GM19468 (cell line): ENCODE measurements at regions not wholly inside any gene's neighbourhood (a gene's known extent, or its start where the extent isn't known, plus 50 kb on each side); places are given as distances from the start of the nearest gene placed in this dataset.

Experiments
- ATAC-seq: cut with Tn5 transposase; IDR thresholded peaks from one replicate; pipeline ENCODE4 v1.9.1; 2021; ENCODE audit warnings: mild to moderate bottlenecking, moderate library complexity, moderate number of reproducible peaks; ENCODE audit not compliant: unreplicated experiment; ENCODE audit errors: extremely low read depth

DNA sequence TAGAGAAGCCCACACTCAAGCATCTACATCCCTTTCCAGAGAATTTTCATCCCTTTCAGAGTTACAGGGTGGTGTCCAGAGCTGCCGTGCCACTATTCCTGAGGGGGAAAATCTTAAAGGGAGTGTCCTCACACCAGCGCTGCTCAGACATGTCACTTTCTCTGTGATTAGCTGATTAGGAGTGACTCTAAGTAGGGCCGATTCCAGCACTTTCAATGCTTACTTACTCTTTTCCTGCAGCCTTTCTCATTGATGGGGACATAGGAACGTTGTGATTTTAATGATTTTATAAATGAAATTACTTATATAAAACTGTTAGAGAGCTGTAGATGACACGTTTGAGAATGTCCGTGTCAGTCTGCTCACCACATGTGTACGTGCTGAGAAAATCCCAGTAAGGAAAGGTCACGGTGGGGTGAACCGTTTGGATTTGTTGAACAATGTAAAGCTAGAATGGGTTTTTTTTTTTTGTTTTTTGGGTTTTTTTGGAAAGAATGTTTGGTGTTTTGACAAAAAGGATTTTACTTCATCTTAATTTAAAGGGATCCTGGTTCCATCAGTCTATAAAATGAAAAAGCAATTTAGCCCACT, 56.6 kb upstream of the SPATA13 start:
- ATAC-seq: no peak

DNA sequence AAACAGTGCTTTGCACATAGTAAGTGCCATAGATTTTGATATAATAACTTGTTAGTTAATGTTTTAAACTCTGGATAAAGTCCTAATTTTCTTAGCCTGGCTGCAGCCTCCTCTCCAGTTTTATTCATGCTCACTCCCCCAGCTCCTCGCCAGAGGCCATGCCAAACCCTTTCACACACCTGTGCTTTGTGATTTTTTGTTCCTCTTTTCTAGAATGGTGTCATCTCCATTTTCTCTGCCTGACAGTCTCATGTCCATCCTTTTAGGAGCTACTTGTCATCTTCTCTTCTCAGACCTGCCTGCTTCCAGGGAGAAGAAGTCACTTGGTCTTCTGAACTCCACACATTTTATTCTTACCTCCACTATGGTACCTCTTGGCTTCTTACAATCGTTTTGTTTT, 55.8 kb upstream of the SPATA13 start:
- ATAC-seq: no peak

DNA sequence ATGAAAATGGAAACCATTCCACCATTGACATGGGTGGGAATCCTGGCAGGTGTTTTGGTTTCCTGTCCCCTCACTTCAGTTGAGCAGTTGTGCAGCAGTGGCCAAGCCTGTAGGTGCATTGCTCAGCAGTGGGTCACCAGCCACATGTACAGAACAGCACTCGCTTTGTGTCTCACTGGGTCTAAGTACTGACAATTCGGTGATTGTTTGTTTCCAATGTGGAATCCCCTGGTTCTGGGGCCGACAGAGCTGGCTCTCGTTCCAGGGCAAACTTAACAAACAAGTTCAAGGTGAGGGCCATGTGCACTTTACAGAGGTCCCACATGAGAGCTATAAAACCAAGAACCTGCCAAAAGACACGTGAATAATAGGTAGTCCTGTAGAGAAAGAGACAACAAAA, 54.1 kb upstream of the SPATA13 start:
- no peak for ATAC-seq

DNA sequence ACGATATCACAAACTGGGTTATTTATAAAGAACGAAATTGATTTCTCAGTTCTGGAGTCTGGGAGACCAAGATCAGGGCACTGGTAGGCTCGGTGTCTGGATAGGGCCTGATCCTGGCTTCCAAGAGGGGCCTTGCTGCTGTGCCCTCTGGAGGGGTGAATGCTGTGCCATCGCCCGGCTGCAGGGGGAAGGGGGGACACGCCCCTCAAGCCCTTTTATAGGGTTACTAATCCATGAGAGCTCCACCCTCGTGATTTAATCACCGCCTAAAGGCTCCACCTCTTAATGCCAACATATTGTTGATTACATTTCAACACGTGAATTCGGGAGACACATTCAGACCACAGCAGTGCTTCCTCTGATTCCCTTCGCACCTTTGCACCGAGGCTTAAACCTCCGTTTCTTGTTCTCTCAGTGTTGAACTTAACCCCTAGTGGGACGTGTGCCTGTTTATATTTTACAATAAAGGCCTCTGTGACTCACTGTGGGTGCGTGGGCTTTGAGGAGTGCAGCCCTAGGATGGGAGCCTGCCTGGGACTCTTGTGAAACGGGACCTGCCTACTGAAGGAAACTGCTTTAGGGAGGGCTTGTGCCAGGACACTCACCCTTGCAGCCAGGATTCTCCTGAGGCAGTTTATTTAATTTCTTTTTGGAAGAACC, 52.4 kb upstream of the SPATA13 start:
- ATAC-seq: no peak

DNA sequence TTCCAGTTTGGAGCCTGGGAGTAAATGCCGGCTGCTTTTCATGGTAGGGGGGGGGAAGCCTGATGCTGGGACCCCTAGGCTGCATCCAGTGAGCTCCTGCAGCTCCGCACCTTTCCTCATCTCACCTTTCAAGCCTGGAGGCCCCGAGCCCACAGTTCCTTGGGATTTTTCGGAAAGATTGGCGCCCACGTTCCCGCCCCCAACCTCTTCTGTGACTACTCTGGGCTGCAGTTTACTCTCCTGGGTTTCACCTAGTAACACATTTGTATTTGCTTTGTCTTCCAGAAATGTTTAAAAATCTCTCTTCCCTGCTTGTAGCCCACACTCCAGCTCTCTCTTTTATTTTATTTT, 51.9 kb upstream of the SPATA13 start:
- no peak for ATAC-seq

DNA sequence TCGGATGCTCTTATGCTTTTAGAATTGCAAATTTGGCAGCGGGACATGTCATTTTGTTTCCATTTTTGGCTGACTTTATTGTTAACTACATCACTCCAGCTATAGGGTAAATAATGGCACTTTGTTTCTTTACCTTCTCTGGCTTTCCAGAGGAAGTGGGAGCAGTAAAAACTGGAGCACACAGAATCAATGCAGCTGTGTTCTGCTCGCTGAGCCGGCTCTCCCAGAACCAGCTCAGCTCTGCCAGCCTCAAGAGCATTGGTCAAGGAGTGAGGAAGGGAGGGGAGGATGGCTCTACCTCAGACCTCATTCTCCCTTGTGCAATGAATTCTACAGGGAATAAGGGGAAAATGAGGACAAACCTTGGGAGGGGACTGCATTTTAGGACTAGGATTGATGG, 50.5 kb upstream of the SPATA13 start:
- no peak for ATAC-seq
